ENCODE measurements at regions not wholly inside any gene's neighbourhood (a gene's known extent, or its start where the extent isn't known, plus 50 kb on each side); places are given as distances from the start of the nearest gene placed in this dataset.

DNA sequence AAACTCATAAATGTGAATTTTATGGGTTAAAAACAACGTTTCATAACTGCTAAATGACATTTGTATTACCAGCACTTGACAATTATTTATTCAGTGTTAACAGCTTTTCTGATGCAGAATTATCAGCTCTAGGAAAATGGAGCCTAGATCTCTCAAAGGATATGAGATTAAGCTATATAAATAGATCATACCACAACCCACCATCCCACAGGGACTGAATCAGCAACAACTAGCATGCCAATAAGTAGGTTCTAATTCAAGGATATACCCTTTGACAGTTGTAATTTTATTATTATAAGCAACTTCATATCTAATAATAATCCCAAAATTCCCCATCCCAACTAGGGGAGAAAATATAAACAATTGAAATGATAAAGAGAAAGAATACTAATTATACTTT lies 275.4 kb upstream of the RGS18 start:
- no peaks in the 10 kb centered on the region for H3K9me3 ChIP-seq
- TF ChIP-seq POLR2A (IDR thresholded peaks at IDR 0.05): no peak
- TF ChIP-seq, protein P1, sequence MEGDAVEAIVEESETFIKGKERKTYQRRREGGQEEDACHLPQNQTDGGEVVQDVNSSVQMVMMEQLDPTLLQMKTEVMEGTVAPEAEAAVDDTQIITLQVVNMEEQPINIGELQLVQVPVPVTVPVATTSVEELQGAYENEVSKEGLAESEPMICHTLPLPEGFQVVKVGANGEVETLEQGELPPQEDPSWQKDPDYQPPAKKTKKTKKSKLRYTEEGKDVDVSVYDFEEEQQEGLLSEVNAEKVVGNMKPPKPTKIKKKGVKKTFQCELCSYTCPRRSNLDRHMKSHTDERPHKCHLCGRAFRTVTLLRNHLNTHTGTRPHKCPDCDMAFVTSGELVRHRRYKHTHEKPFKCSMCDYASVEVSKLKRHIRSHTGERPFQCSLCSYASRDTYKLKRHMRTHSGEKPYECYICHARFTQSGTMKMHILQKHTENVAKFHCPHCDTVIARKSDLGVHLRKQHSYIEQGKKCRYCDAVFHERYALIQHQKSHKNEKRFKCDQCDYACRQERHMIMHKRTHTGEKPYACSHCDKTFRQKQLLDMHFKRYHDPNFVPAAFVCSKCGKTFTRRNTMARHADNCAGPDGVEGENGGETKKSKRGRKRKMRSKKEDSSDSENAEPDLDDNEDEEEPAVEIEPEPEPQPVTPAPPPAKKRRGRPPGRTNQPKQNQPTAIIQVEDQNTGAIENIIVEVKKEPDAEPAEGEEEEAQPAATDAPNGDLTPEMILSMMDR (IDR thresholded peaks at IDR 0.05): no peak
- no peak overlapping the region for H3K4me3 ChIP-seq
- no peak for ATAC-seq
- no peaks in the 10 kb centered on the region for H3K36me3 ChIP-seq
- H3K4me1 ChIP-seq: no peaks in the 10 kb centered on the region
- intact Hi-C loops (cut with DNase I): no loop called here
- no peak for DNase-seq
- WGBS (ENCODE audit: insufficient coverage, low coverage, low lambda C conversion rate, missing lambda C conversion rate): 11% methylated on average over 1 of the region's 1 CpG
- H3K27ac ChIP-seq: no peak overlapping the region
- H3K27me3 ChIP-seq: no peaks in the 10 kb centered on the region

DNA sequence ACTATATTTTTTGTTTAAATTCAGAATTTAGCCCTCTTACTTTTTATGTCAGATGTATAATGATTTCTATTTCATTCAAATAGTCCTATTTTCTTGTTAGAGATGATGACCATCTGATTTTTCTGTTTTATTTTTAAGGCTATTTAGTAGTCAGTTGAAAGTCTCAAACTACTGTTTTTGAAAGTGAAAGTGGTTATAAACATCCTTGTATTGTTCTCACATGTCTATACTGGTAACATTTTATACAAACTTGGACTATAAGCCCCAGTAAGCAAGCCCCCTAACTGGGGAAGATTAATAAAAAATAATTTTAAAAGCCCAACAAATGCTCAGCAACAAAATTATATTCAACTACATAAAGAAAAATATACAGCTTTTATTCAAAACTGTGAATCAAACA lies 271.3 kb upstream of the RGS18 start:
- no peak for DNase-seq
- no peak for TF ChIP-seq POLR2A (IDR thresholded peaks at IDR 0.05)
- TF ChIP-seq, protein P1 (IDR thresholded peaks at IDR 0.05): no peak
- intact Hi-C loops (cut with DNase I): no loop called here
- Histone ChIP-seq H3K4me1 (no peaks in the 10 kb centered on the region), H3K4me3 (no peak overlapping the region), H3K27me3 (no peaks in the 10 kb centered on the region), H3K9me3 (no peaks in the 10 kb centered on the region), H3K36me3 (no peaks in the 10 kb centered on the region), H3K27ac (no peak overlapping the region)
- no peak for ATAC-seq

DNA sequence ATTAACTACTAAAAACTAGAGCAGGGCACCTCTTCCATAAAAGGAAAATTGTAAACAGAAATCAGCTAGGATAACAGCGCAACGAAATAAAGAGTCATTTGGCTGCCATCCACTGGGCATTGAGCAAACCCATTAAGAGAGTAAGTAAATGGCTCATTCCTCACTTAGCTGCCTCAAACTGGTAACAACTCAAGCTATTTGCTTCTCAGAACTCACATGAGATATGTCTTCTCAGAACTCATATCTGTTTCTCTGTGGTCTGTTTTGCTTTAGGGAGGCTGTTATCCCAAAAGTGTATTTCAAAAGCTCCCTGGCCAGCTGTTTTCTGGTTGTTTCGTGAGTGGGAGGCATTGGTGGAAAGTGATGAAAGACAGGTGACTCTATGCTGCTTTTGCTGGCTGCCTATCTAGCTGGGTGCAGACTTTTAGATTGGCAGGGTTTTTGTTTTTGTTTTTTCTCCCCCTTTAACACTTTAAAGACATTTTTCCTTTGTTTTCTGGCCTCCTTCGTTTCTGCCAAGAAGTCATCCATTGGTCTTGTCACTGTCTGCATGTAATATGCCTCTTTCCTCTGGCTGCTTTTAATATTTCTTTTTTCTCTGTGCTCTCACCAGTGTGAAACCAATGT lies 269.2 kb upstream of the RGS18 start:
- TF ChIP-seq, protein P1 (IDR thresholded peaks at IDR 0.05): no peak
- no peak for TF ChIP-seq POLR2A (IDR thresholded peaks at IDR 0.05)
- intact Hi-C loops (cut with DNase I): no loop called here
- Histone ChIP-seq H3K27me3 (no peaks in the 10 kb centered on the region), H3K4me3 (no peak overlapping the region), H3K4me1 (no peaks in the 10 kb centered on the region), H3K36me3 (no peaks in the 10 kb centered on the region), H3K27ac (no peak overlapping the region), H3K9me3 (no peaks in the 10 kb centered on the region)
- no peak for ATAC-seq
- WGBS (ENCODE audit: insufficient coverage, low coverage, low lambda C conversion rate, missing lambda C conversion rate): 57% methylated on average over 3 of the region's 4 CpGs
- DNase-seq: no peak

DNA sequence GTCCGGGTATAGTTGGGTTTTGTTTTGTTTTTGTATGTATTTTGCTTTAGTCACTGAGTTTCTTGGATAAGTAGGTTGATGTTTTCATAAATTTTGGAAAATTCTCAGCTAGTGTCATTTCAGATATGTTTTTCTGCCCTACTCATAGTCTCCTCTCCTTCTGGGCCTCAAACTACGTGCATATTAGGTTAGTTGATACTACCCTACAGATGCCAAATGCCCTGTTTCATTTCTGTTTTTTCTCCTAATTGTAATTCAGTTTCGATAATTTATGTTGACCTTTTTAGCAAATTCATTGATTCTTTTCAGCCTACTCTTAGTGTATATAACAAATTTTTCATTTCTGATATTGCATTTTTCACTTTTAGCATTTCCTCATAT lies 268.6 kb upstream of the RGS18 start:
- intact Hi-C loops (cut with DNase I): no loop called here
- 11% methylated on average over 3 of the region's 3 CpGs for WGBS (ENCODE audit: insufficient coverage, low coverage, low lambda C conversion rate, missing lambda C conversion rate)

More for the DNA sequence above, 268.6 kb upstream of the RGS18 start:
- H3K4me1 ChIP-seq: no peaks in the 10 kb centered on the region
- TF ChIP-seq, protein P1 (IDR thresholded peaks at IDR 0.05): no peak
- TF ChIP-seq POLR2A (IDR thresholded peaks at IDR 0.05): no peak
- ATAC-seq (no peak), DNase-seq (no peak)
- H3K27me3 ChIP-seq: no peaks in the 10 kb centered on the region
- H3K36me3 ChIP-seq: no peaks in the 10 kb centered on the region
- no peak overlapping the region for H3K27ac ChIP-seq
- no peaks in the 10 kb centered on the region for H3K9me3 ChIP-seq
- no peak overlapping the region for H3K4me3 ChIP-seq
